Stimulated activated naive CD8-positive, alpha-beta T cell treated with anti-CD3 and anti-CD28 coated beads, Interleukin-15, Interleukin-2, amounts not matched to agents 100 ng/mL and 50 ng/mL, for 24 hours (primary cell): ENCODE measurements at regions not wholly inside any gene's neighbourhood (a gene's known extent, or its start where the extent isn't known, plus 50 kb on each side); places are given as distances from the start of the nearest gene placed in this dataset.

Experiments used
- H3K27ac Mint-ChIP-seq: one replicate; pipeline ENCODE4 v1.8.0; 2021; ENCODE audit warnings: mild to moderate bottlenecking, mixed read lengths
- H3K27me3 Mint-ChIP-seq: one replicate; pipeline ENCODE4 v1.8.0; 2021; ENCODE audit warnings: mixed read lengths
- H3K36me3 Mint-ChIP-seq: one replicate; pipeline ENCODE4 v1.8.0; 2021; ENCODE audit warnings: low read depth, mixed read lengths
- H3K4me1 Mint-ChIP-seq: one replicate; pipeline ENCODE4 v1.8.0; 2021; ENCODE audit warnings: low read depth, mixed read lengths
- H3K4me3 Mint-ChIP-seq: one replicate; pipeline ENCODE4 v1.8.0; 2021; ENCODE audit warnings: mild to moderate bottlenecking, mixed read lengths
- H3K9me3 Mint-ChIP-seq: one replicate; pipeline ENCODE4 v1.8.0; 2021; ENCODE audit warnings: mixed read lengths

DNA sequence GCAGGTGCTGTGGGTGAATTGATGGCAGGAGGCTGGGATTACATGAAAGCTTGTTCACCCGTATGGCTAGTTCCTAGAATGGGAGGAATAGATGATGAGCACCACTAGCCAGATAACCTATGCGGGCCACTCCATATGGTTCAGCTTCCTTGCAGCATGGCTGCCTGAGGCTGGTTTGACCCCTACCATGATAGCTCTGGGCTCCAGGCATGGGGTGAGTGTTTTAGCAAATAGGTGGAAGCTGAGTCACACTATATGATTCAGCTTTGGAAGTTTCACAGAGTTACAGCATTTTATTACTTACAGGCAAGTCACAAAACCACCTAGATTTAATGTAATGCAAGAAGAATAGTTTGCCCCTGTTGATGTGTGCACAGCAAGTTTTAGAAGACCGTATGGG, 603.2 kb downstream of the STIM2 start:
- peaks cover 5% of the 10 kb centered on the region for H3K9me3 Mint-ChIP-seq
- no peaks in the 10 kb centered on the region for H3K36me3 Mint-ChIP-seq
- no peak overlapping the region for H3K4me3 Mint-ChIP-seq
- no peak overlapping the region for H3K27ac Mint-ChIP-seq
- no peaks in the 10 kb centered on the region for H3K4me1 Mint-ChIP-seq
- no peaks in the 10 kb centered on the region for H3K27me3 Mint-ChIP-seq

DNA sequence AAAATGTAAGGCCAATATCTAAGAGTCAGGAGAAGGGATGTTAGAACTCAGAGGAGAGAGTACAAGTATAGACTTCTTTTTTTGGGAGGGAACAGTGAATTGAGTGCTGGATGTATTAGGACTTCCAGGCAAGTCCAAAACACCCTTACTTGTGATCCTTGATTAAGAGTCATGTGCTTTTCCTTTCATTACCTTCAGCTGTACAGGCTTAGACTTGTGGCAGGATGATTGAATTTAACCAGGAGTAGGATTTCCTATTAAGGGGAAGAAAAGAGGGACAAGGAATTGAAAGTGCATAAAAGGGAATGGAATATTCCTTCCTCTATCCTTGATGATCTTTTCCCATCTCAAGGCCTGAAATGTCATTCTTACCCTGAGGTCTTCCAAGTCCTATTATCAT, 606.7 kb downstream of the STIM2 start:
- no peaks in the 10 kb centered on the region for H3K9me3 Mint-ChIP-seq
- no peak overlapping the region for H3K4me3 Mint-ChIP-seq
- no peaks in the 10 kb centered on the region for H3K36me3 Mint-ChIP-seq
- H3K4me1 Mint-ChIP-seq, result no peaks in the 10 kb centered on the region
- H3K27ac Mint-ChIP-seq, result no peak overlapping the region
- no peaks in the 10 kb centered on the region for H3K27me3 Mint-ChIP-seq

DNA sequence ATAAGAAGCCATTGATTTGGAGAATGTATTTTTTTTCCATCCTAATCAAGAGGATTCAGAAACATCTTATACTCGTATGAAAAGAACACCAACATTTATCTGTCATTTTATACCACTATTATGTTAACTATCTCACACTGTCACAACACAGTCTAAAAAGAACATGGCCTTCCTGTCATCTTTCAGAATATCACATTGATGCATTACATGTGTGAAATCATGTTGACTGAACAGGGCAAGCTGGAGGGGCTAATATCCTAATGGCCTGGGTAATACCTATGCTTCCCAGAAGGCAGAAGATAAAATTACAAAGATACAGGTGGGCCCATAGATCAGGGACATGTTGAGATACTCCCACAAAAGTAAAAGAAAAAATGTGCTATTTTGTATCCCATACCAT, 611.7 kb downstream of the STIM2 start:
- H3K4me3 Mint-ChIP-seq, result no peak overlapping the region
- H3K27ac Mint-ChIP-seq, result no peak overlapping the region
- no peaks in the 10 kb centered on the region for H3K9me3 Mint-ChIP-seq
- H3K27me3 Mint-ChIP-seq, result no peaks in the 10 kb centered on the region
- H3K36me3 Mint-ChIP-seq, result no peaks in the 10 kb centered on the region
- H3K4me1 Mint-ChIP-seq, result no peaks in the 10 kb centered on the region

DNA sequence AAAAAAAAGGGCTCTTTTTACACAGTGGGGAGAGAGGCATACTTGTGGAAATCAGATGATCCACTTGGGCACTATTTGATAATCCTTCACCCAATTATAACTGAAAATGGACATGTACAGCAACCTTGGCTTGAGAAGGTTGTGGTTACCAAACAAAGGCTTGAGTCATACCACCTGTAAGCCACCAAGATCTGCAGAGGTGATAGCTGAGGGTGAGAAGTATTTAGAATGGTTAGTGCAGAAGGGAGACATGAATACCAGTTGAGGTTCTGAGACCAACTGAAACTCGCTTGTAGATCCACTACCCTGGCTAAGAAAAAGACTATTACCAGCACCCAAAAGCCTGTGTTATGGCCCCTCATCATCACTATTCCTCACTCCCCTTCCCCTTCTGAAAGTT, 614.0 kb downstream of the STIM2 start:
- no peaks in the 10 kb centered on the region for H3K36me3 Mint-ChIP-seq
- H3K27ac Mint-ChIP-seq, result no peak overlapping the region
- no peak overlapping the region for H3K4me3 Mint-ChIP-seq
- no peaks in the 10 kb centered on the region for H3K9me3 Mint-ChIP-seq
- H3K27me3 Mint-ChIP-seq, result no peaks in the 10 kb centered on the region
- H3K4me1 Mint-ChIP-seq, result no peaks in the 10 kb centered on the region

DNA sequence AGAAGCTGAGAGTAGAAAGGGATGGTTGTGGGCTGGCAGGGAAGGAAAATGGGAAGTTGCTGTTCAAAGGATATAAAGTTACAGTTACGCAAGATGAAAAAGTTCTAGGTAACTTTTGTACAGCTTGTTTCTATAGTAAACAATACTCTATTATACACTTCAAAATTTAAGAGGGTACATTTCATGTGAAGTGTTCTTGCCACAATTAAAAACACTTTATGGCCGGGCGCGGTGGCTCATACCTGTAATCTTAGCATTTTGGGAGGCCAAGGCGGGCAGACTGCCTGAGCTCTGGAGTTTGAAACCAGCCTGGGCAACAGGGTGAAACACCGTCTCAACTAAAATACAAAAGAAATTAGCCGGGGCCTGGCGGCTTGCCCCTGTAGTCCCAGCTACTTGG, 623.6 kb downstream of the STIM2 start:
- H3K4me3 Mint-ChIP-seq, result no peak overlapping the region
- no peaks in the 10 kb centered on the region for H3K9me3 Mint-ChIP-seq
- no peaks in the 10 kb centered on the region for H3K36me3 Mint-ChIP-seq
- no peak overlapping the region for H3K27ac Mint-ChIP-seq
- H3K4me1 Mint-ChIP-seq, result no peaks in the 10 kb centered on the region
- H3K27me3 Mint-ChIP-seq, result no peaks in the 10 kb centered on the region

DNA sequence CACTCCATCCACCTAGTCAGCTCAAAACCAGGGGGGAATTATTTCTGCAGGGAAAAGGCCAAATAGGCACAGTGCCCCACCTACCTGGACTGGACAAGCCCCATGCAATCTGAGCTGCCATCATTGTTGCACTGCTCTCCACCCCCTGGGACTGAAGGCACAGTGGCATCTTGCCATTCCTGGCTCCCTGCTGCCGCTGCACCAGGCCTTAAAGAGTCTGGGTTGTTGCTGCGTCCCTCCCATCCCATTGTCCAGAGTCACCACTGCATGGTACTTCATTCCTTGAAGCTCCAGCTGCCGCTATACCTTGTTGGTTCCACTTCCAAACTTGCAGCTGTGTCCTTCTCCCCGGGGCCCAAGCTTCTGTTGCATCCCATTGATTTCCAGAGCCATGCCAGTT, 629.7 kb downstream of the STIM2 start:
- Mint-ChIP-seq H3K36me3 (no peaks in the 10 kb centered on the region), H3K27me3 (no peaks in the 10 kb centered on the region), H3K4me3 (no peak overlapping the region), H3K9me3 (no peaks in the 10 kb centered on the region), H3K4me1 (no peaks in the 10 kb centered on the region), H3K27ac (no peak overlapping the region)

DNA sequence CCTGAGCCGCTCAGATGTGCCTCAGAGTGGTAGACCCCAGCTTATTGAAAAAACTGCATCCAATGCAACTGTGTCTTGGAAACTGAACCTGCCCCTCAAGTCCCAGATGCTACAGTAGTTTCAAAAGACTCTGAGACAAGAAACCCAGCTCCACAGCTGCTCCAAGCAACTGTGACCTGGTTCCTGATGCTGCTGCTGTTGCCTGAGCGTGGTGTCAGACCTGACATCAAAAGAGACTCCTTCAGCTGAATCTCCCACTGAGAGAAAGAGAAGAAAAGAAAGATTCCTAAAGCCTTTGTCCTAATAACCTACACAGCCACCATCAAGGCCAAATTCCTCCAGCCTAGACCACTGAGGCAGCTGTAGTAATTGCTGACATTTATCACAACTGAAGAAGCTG, 630.1 kb downstream of the STIM2 start:
- Mint-ChIP-seq H3K27ac (no peak overlapping the region), H3K4me1 (no peaks in the 10 kb centered on the region), H3K36me3 (no peaks in the 10 kb centered on the region), H3K4me3 (no peak overlapping the region), H3K27me3 (no peaks in the 10 kb centered on the region), H3K9me3 (no peaks in the 10 kb centered on the region)

DNA sequence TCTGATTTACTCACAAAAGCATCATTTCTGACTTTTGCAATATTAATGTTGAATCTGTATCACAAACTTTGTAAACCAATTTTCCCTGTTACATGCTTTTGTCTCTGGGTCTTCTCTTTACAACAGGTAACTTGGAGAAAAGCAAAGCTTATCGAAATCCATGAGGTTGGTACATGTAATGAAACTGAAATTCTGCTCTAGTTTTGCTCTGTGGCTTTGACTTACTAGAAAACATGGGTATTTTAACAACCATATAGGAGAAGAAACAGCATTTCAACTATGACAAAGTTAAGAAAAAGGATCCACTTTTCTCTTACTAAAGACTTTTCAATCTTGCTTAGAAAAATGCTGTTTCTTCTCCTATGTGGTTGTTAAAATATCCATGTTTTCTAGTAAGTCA, 645.8 kb downstream of the STIM2 start:
- H3K27me3 Mint-ChIP-seq, result no peaks in the 10 kb centered on the region
- H3K4me3 Mint-ChIP-seq, result no peak overlapping the region
- H3K4me1 Mint-ChIP-seq, result no peaks in the 10 kb centered on the region
- H3K36me3 Mint-ChIP-seq, result no peaks in the 10 kb centered on the region
- H3K9me3 Mint-ChIP-seq, result no peaks in the 10 kb centered on the region
- H3K27ac Mint-ChIP-seq, result no peak overlapping the region

DNA sequence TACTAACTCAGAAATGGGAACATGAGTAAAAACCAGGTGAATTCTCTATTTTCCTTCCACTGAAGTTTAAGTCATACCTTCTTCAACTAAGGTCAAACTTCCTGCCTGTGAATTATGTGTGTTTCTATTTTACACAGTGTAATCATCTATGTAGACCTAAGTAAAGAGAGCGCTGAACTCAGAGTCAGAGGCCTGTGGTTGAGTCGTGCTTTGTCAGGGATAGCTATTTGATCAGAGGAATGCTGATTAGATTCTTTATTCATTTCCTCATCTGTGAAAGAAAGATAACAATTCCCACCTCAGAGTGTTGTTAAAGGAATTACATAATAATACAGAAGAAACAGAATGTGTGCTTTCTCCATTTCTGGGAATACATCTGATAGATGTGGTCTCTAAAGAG, 654.1 kb downstream of the STIM2 start:
- Mint-ChIP-seq H3K27me3 (no peaks in the 10 kb centered on the region), H3K4me1 (no peaks in the 10 kb centered on the region), H3K27ac (no peak overlapping the region), H3K9me3 (peaks cover 3% of the 10 kb centered on the region), H3K36me3 (no peaks in the 10 kb centered on the region), H3K4me3 (no peak overlapping the region)

DNA sequence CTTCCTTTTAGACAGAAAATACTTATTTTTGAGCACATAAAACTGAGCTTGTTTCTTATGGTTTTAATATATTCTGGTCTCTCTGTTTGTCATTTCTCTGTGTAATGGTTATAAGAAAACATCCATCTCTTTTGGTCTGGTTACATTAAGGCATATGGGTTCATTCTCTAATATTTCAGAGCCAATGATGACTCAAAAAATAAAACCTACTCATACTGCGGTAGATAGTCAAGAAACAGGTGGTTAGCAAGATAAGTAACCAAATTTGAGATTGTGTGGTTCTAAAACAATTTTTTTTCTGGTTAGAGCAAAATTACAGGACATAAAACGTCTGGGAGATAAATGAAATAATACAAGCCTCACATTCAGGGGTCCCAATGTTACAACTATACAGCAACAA, 654.5 kb downstream of the STIM2 start:
- H3K36me3 Mint-ChIP-seq, result no peaks in the 10 kb centered on the region

DNA sequence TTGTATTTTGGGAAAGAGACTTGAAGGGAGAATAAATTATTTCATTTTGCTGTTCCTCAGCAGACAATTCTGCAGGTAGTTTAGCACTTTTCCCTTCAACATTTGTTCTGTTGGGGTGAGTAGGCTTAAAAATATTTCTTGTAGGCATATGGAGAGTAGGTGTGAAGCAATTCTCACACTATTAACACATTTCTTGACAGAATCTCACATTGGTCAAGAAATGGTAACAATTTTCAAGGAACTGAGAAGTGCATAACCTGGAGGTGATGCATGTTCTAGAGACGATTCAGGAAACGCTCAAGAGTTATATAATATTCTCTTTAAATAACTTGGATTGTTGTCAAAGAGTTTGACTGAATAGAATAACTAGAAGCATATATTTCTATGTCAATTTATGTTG, 658.2 kb downstream of the STIM2 start:
- Mint-ChIP-seq H3K9me3 (peaks cover 3% of the 10 kb centered on the region), H3K36me3 (no peaks in the 10 kb centered on the region), H3K4me1 (no peaks in the 10 kb centered on the region), H3K27me3 (no peaks in the 10 kb centered on the region), H3K4me3 (no peak overlapping the region), H3K27ac (no peak overlapping the region)

More for the DNA sequence above, 654.5 kb downstream of the STIM2 start:
- Mint-ChIP-seq H3K27me3 (no peaks in the 10 kb centered on the region), H3K9me3 (peaks cover 3% of the 10 kb centered on the region), H3K4me1 (no peaks in the 10 kb centered on the region), H3K27ac (no peak overlapping the region), H3K4me3 (no peak overlapping the region)

DNA sequence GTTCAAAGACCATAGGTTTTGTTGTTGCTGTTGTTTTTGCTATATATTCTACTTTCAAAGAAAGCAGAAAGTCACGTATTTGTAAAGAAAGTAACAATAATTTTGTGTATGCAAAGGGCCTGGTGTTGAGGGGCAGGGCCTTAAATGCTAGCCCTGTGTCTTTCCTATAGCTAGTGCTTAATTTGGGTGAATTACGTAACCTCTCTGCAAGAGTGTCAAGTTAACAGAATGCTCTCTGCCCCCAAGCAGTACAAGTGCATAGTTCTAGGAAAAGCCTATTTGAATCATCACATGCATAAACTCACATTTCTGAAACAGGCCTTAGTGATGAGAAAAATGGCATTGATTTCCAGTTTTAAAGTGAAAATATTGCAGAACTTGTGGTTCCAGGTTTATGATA, 663.6 kb downstream of the STIM2 start:
- Mint-ChIP-seq H3K27me3 (no peaks in the 10 kb centered on the region), H3K9me3 (peaks cover 13% of the 10 kb centered on the region), H3K36me3 (no peaks in the 10 kb centered on the region), H3K27ac (no peak overlapping the region), H3K4me3 (no peak overlapping the region), H3K4me1 (no peaks in the 10 kb centered on the region)

DNA sequence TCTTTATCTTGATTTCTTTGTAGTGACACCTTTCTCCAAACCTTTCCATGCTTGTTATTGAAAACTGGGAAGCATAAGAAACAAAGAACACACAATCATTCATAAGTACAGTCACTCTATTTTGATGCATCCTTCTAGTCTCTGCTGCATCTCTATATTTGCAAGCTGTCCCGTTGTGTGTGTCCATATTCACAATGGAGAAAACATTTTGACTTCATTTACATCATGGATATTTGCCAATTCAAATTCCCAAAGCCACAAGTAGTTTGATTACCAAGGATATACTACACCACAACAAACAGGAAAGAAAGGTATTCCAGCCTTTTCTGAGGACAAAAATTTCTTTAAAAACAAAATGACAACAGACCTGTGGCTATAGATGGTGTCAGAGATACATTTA, 673.8 kb downstream of the STIM2 start:
- H3K36me3 Mint-ChIP-seq, result no peaks in the 10 kb centered on the region

DNA sequence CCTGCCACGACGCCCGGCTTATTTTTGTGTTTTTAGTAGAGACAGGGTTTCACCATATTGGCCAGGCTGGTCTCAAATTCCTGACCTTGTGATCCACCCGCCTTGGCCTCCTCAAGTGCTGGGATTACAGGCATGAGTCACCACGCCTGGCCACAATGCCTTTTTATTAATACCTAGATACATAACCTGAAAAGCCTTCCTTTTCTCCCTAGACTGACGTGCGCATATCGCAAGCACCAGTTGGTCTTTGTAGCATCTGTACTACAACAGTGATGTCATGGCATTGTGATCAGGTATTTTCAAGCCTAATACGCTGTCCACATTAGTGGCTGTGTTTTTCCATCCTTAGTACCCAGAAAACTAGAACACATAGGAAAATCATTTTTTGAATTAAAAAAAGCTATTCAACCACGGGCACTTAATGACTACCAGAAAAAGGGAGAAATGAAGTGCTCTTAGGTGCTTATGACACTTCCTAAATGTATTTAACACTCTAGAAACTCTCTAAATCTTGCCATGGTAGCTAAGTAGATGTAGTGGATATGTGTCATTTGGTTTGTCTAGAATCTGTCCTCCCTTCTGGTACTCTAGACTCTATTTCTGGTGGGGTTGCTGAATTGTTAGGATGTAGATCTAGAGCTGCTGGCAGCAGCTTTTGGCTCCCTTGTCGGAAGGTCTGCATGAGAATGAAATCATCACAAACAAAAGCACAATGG, 707.8 kb downstream of the STIM2 start:
- no peak overlapping the region for H3K4me3 Mint-ChIP-seq
- peaks cover 6% of the 10 kb centered on the region for H3K9me3 Mint-ChIP-seq
- no peaks in the 10 kb centered on the region for H3K27me3 Mint-ChIP-seq
- H3K4me1 Mint-ChIP-seq, result no peaks in the 10 kb centered on the region
- H3K27ac Mint-ChIP-seq, result no peak overlapping the region
- H3K36me3 Mint-ChIP-seq, result no peaks in the 10 kb centered on the region

More for the DNA sequence above, 673.8 kb downstream of the STIM2 start:
- no peaks in the 10 kb centered on the region for H3K9me3 Mint-ChIP-seq
- no peak overlapping the region for H3K27ac Mint-ChIP-seq
- H3K4me3 Mint-ChIP-seq, result no peak overlapping the region
- H3K27me3 Mint-ChIP-seq, result no peaks in the 10 kb centered on the region
- H3K4me1 Mint-ChIP-seq, result no peaks in the 10 kb centered on the region

DNA sequence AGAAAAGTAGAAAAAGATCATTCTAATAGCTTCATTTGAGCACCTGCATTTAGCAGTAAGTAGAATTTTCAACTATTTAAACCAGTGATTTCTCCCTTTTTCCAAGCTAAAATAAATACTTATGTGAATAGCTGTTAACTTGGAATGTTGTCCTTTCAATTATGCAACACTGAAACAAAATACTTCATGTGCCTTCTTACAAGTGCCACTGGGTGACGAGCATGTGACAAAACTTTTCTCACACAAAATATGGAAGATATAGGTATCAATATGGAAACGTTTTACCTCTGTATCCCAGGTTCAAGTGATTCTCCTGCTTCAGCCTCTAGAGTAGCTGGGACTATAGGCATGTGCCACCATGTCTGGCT, 708.3 kb downstream of the STIM2 start:
- Mint-ChIP-seq H3K9me3 (peaks cover 6% of the 10 kb centered on the region), H3K36me3 (no peaks in the 10 kb centered on the region), H3K27me3 (no peaks in the 10 kb centered on the region), H3K4me3 (no peak overlapping the region), H3K4me1 (no peaks in the 10 kb centered on the region), H3K27ac (no peak overlapping the region)

DNA sequence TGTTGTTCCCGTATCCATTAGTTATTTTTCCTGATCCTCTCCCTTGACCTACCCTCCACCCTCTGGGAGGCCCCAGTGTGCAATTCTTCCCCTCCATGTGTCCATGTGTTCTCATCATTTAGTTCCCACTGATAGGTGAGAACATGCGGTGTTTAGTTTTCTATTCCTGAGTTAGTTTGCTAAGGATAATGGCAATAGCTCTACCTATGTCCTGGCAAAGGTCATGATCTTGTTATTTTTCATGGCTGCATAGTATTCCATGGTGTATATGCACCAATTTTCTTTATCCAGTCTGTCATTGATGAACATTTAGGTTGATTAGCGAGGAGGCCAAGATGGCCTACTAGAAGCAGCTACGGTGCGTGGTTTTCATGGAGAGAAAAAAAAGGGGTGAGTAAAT, 714.1 kb downstream of the STIM2 start:
- no peaks in the 10 kb centered on the region for H3K27me3 Mint-ChIP-seq
- H3K4me1 Mint-ChIP-seq, result no peaks in the 10 kb centered on the region
- no peak overlapping the region for H3K27ac Mint-ChIP-seq
- no peaks in the 10 kb centered on the region for H3K36me3 Mint-ChIP-seq
- no peak overlapping the region for H3K4me3 Mint-ChIP-seq
- peaks cover 13% of the 10 kb centered on the region for H3K9me3 Mint-ChIP-seq
